HEK293T (cell line): ENCODE measurements at regions not wholly inside any gene's neighbourhood (a gene's known extent, or its start where the extent isn't known, plus 50 kb on each side); places are given as distances from the start of the nearest gene placed in this dataset.

Experiments
- FOXA1 ChIP-seq: fragments of 450-650 bp; IDR thresholded peaks from 2 replicates; pipeline ENCODE4 v1.6.1; 2016; ENCODE audit warnings: mild to moderate bottlenecking
- PKNOX1 ChIP-seq: fragments of 450-650 bp; IDR thresholded peaks from 2 replicates; pipeline ENCODE4 v1.6.1; 2016

DNA sequence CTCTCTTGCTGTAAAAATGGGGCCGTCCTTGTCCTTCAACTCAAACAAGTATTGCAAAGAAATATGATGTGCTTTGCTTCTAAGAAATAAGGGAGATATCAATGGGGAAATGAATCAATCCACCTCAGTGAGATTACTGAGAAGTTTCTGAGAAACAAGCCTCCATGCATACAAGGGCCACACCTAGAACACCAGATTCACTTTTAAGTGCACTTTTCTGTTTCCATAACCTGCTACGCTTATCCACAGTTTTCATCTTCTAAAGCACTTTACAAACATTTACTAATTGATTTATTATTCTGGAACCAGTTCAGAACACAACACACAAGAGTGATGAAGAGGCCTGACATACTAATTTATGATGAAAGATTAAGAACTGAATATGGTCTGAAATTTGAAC is 54.0 kb upstream of the BOD1L1 start:
- no peak for TF ChIP-seq FOXA1
- TF ChIP-seq PKNOX1, result no peak
